EH (cell line): ENCODE measurements at regions not wholly inside any gene's neighbourhood (a gene's known extent, or its start where the extent isn't known, plus 50 kb on each side); places are given as distances from the start of the nearest gene placed in this dataset.
A peak's percentile ranks its signal among the peaks of the same experiment; 100 is the strongest.

Source experiments
- DNase-seq: peaks from one replicate; pipeline ENCODE4 v3.0.0-alpha.2; 2015; ENCODE audit warnings: low read depth

GRCh38 chr19:46944918-46945628 lies 74.6 kb upstream of the NPAS1 start:
- peak; percentile 88 for DNase-seq

- no peak for DNase-seq
These were observed 73.7 kb upstream of the NPAS1 start for GRCh38 chr19:46945694-46946489.

- no peak for DNase-seq
These were observed 72.9 kb upstream of the NPAS1 start for GRCh38 chr19:46946611-46947238.

GRCh38 chr19:46947866-46948265 lies 71.8 kb upstream of the NPAS1 start:
- no peak for DNase-seq

GRCh38 chr19:46950526-46951170 lies 69.0 kb upstream of the NPAS1 start:
- DNase-seq: no peak

- peak; percentile 67 for DNase-seq
These were observed 68.3 kb upstream of the NPAS1 start for GRCh38 chr19:46951171-46951986.

GRCh38 chr19:46952874-46953273 lies 66.8 kb upstream of the NPAS1 start:
- DNase-seq: no peak

GRCh38 chr19:46953955-46954501 lies 65.6 kb upstream of the NPAS1 start:
- DNase-seq: no peak

GRCh38 chr19:46954502-46954992 lies 65.1 kb upstream of the NPAS1 start:
- DNase-seq: no peak

- DNase-seq: peak; percentile 72
These were observed 64.4 kb upstream of the NPAS1 start for GRCh38 chr19:46954993-46955812.

- no peak for DNase-seq
These were observed 63.7 kb upstream of the NPAS1 start for GRCh38 chr19:46955813-46956371.

- DNase-seq: peak; percentile 88
These were observed 61.1 kb upstream of the NPAS1 start for GRCh38 chr19:46958532-46958931.

- DNase-seq: peak; percentile 54
These were observed 59.6 kb upstream of the NPAS1 start for GRCh38 chr19:46959894-46960556.

- peak; percentile 44 for DNase-seq
These were observed 57.5 kb upstream of the NPAS1 start for GRCh38 chr19:46962030-46962570.

GRCh38 chr19:46963093-46963734 lies 56.4 kb upstream of the NPAS1 start:
- peak; percentile 98 for DNase-seq

GRCh38 chr19:46967578-46968032 lies 52.0 kb upstream of the NPAS1 start:
- no peak for DNase-seq
